ENCODE measurements at regions not wholly inside any gene's neighbourhood (a gene's known extent, or its start where the extent isn't known, plus 50 kb on each side); places are given as distances from the start of the nearest gene placed in this dataset.
"Not testable (repeated sequence)": the region's sequence is repeated elsewhere in the genome, so short reads cannot be mapped to it uniquely, and the experiment has no call there.

- not testable (repeated sequence) for TF ChIP-seq CTCF (IDR thresholded peaks at IDR 0.05; ENCODE audit: borderline replicate concordance, extremely low read depth, low read length, poor library complexity, severe bottlenecking); EZH2 (IDR thresholded peaks at IDR 0.05; ENCODE audit: borderline replicate concordance, low read depth, low read length, severe bottlenecking)
Measured at GRCh38 chr16:16595029-16595718, 216.2 kb downstream of the NPIPA7 start.

All from DND-41 (cell line).